Fibroblast of skin of left biceps (primary cell): ENCODE measurements at regions not wholly inside any gene's neighbourhood (a gene's known extent, or its start where the extent isn't known, plus 50 kb on each side); places are given as distances from the start of the nearest gene placed in this dataset.

ENCODE experiments used
- DNase-seq, 2 experiments: peaks; one replicate each; pipeline ENCODE4 v3.0.0-alpha.2; 2013; ENCODE audit warnings: low read depth in 2 of 2

- DNase-seq: no peak
These were observed 180.1 kb upstream of the PRMT6 start for GRCh38 chr1:106876384-106876783.

DNA sequence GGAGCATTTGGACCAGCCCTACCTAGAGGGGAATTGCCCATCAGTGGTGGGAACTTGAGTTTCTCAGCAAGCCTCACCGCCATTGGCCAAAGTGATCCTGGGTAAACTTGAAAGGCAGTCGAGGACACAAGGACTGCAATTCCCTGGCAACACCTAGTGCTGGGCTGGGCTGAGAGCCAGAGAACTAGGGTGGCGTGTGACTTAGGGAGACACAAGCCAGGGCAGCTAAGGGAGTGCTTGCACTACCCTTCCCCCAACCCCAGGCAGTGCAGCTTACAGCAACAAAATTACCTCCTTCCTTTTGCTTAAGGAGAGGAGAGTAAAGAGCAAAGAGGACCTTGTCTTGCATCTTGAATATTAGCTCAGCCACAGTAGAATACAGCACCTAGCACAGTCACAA lies 176.9 kb upstream of the PRMT6 start:
- no peak for DNase-seq

- DNase-seq: no peak
These were observed 176.2 kb upstream of the PRMT6 start for GRCh38 chr1:106880226-106880625.

- no peak for DNase-seq
These were observed 173.3 kb upstream of the PRMT6 start for GRCh38 chr1:106883208-106883607.

- DNase-seq: no peak
These were observed 167.4 kb upstream of the PRMT6 start for GRCh38 chr1:106889059-106889458.

DNA sequence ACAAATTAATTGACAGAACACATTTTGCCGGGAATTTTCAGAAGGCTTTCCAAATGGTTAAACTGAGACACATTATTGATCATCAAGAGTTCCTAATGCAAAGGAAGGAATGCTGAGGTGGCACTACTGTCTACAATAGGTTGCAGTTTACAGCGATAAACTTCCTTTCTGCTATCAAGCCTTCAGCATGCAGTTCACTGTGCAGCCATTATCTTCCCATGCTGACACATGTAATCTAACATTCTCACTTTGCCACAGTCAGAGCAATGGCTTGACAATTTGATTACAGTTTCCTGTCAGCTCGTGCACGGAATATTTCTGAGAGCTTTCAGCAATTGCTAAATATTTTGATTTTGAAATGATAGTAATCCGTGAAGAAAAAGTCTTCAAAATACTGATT lies 166.9 kb upstream of the PRMT6 start:
- DNase-seq: no peak

DNA sequence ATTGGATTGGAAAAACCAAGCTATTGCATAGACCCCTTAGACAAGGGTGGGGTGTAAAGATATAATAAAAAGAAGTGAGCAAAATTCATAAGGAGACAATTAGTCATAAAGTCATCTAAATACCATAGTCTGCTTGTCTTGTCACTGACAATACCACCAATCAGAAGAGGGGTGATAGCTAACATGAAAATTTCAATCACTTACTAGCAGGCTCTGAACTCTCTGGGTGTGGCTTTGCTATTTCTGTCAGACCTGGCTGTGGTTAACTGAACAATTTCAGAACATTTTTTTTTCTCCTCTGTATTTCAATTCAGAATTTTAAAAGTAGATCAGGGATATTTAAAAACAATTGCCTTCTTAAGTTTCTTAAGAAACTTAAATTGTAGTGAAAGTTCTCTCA lies 158.5 kb upstream of the PRMT6 start:
- DNase-seq: no peak

- DNase-seq: no peak
These were observed 156.8 kb upstream of the PRMT6 start for GRCh38 chr1:106899644-106900043.

DNA sequence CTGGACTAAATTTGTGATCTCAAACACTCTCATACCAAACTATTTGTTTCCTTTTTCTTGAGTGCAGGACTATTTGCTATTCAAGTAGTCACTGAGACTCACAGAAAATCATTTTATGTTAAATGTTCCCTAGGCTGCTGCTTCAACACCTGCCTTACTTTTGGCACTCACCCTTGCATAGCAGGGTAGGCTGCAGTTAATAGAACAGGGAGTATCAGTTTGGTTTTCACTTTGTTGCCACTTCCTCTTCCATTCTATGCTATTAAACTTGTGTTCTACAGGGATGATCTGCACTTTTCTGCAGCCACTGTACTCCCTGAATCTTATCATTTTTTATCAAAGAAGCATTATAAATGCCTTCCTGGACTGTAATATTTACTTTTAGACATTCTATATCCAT lies 148.7 kb upstream of the PRMT6 start:
- no peak for DNase-seq

- no peak for DNase-seq
These were observed 147.8 kb upstream of the PRMT6 start for GRCh38 chr1:106908689-106909088.

DNA sequence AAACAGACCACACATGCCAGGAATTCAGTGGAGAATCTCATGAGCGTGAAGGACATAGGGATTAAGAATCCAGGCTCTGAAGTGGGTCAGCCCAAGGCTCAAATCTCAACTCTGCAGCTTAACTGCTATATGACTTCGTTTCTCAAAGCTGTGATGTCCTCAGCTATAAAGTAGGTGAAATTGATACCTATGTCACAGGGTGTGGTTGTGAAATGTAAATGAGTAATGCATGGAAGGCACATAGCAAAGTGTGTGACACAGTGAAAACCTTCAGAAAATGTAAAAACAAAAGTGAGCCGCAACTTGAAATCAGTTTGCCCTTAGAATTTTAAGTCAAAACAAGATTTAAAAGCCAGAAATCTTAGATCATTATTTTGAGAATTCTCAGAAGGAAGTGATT lies 145.7 kb upstream of the PRMT6 start:
- DNase-seq: no peak

DNA sequence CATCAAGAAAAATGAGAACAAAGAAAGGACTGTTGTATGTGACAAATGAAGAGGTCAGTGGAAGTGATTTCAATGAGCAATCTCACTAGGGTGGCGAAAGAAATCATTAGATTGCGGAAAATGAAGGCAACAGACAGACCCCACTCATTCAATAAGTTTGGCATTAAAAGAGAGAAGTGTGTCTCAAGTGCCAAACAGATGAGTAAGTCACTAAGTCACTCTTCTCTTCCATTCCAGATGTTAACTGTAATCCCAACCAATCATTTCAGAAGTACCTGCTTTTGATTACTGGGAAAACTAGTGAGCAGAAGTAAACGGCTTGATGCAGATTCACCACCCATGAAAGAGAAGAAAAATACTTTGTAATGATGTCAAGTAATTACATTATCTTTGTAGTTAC lies 144.3 kb upstream of the PRMT6 start:
- DNase-seq: no peak

GRCh38 chr1:106921186-106921585 lies 135.3 kb upstream of the PRMT6 start:
- no peak for DNase-seq

DNA sequence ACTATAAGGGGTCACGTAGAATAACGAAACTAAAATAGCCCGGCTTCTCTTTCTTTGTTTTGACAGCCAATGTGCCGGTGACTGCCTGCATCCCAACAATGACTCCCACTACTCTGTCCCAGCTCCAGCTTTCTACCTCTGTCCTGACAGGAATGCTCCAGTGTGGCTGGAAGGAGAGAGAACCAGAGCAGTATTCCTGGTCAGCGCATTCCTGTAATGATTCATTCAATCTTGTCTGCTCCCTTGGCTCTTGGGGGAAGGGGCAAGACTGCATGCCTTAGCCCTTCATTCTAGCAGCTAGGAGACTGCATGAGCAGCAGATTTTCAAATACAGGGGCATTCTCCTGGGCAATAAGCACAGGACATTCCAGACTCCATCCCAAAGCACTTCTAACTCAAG lies 132.1 kb upstream of the PRMT6 start:
- peak in 1 of 2 experiments; percentile 36 for DNase-seq

DNA sequence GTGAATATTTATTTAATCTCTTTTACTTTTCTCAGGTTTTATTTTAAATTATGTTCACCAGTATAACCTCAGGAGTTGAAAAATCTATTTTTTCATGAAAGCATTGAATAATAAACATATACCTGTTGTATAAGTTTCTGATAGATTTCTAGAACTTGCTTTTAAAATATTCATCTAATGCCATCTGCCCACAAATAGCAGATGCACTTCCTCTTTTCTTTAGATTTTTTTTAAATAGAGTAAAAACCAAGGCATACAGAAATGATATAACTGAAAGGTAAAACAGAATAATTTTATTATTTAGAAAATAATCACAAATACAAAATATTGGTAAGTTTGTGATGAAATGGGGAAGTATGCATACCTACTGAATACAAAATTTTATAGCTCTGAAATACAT lies 130.7 kb upstream of the PRMT6 start:
- DNase-seq: no peak

DNA sequence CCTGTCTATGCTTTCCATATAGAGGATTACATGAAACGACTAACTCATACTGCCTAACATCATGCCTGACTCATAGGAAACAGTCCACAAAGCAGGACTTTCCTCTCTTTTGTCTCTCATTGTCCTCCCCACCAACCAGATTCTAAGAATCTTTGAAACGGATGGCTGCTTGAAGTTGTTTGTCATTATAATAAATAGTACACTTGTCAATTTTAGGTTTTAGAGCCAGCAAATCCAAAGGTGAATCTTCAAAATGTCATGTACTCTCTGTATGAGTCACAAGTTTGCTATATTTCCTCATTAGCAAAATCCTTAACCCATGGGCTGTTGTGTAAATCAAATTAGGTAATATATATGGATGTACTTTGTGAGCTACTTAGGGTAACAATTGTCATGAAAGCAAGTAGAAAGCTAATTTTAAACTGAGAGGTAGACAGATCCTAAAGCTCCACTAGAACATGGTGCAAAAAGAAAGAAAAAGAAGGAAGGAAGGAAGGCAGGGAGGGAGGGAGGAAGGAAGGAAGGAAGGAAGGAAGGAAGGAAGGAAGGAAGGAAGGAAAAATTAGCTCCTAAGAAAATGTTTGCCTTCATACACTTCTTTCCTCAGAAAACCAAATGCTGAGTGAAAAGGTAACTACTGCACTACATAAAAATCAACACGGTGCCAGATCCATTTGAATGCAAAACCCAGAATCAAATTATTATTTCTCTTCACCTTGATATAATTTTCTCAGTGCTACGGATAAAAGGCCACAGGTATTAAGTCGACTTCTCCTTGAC lies 129.5 kb upstream of the PRMT6 start:
- no peak for DNase-seq

DNA sequence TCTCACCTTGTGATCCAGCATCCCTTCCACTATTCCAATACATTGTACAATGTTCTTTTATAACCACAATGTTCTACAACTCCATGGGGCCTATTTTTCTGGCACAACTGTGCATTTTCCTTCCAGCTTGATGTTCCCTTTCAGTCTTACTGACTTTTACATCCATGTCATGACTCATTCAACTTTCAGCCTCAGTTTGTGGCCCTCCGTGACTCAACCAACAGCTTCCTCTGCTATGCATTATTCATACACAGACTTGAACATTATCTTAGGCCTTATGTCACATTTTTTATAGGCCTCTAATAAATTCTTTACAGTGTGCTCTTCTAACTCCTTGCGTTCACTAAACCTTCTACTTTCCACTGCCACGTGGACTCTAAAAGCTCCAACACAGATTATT lies 119.4 kb upstream of the PRMT6 start:
- DNase-seq: peak; percentile 84 to 88

GRCh38 chr1:106944721-106945120 lies 111.8 kb upstream of the PRMT6 start:
- DNase-seq: no peak

DNA sequence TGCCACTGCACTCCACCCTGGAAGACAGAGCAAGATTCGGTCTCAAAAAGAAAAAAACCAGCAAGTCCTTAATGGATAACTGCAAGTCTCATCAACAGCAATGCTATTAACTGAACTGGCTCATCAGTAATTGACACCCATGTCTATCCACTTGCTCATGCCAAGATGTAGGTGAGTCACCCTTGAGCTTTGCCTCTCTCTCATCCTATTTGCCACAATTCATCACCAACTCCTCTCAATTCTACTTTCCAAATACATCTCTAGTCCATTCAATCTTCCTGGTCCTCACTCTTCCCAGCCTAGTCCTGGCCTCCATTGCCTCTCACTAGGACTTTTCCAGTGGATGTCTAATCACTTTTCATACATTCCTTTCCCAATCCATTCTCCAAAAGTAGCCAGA lies 103.7 kb upstream of the PRMT6 start:
- peak; percentile 9 for DNase-seq

DNA sequence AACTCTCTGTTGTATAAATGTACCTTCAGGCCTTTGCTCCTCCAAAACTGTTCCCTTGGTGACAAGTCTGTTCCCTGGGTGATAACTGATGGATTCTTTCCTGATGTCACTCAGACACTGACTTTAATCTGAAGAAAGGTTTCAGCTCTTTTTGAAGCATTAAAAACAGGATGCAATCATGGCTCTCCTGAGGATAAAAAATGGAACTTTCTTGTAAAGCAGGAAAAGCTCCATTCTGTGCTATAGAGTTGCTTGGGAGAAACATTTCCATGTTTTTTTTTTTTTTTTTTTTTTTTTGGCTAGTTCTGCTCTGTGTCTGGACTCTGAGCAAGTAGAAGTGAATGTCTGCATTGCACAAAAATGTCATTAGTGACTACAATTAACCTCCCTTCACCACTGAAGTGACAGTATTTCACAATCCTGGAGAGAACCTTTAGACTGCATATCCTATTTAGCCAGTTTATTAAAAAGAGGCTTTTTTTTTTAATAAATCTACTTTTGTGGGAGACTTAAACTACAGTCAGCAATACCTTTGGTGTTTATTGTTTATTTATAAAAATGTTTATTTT lies 101.7 kb upstream of the PRMT6 start:
- DNase-seq: peak in 1 of 2 experiments; percentile 10

GRCh38 chr1:106956721-106957120 lies 99.8 kb upstream of the PRMT6 start:
- DNase-seq: peak; percentile 81

- DNase-seq: no peak
These were observed 98.7 kb upstream of the PRMT6 start for GRCh38 chr1:106957795-106958194.

DNA sequence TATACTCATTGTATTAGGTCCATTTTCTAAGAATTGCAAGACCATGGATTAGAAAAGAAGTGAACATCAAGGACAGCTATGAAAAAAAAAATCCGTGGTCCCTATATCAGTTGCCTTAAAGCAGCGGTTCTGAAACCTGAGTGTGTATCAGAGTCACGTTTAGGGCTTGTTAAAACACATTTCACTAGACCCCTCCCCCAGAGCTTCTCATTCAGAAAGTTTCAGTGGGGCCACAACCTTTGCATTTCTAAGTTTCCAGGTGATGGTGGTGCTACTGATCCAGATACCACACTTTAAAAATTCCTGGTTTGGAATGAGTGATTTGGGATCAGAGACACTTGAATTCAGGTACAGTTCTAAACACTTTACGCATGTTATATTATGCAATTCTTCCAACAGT lies 96.1 kb upstream of the PRMT6 start:
- no peak for DNase-seq

DNA sequence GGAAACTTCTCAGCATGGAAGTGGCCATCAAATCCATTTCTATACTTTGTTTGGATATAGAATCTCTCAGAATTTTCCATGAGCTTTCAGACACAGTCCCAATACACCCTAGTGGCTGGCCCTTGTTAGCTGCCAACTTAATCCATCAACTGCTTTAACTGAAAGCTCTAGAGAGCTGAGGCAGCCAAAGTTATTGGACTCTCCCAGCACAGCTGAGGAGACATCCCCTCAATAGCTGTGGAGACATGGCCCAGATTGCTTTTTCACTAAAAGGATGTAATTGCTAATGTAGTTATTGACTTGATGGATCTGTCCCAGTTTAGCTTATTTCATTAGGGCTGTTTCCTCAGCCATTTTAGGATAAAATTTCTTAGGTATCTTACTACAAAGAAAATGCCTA lies 94.8 kb upstream of the PRMT6 start:
- no peak for DNase-seq
